ENCODE measurements at regions not wholly inside any gene's neighbourhood (a gene's known extent, or its start where the extent isn't known, plus 50 kb on each side); places are given as distances from the start of the nearest gene placed in this dataset.
"Not testable (repeated sequence)": the region's sequence is repeated elsewhere in the genome, so short reads cannot be mapped to it uniquely, and the experiment has no call there.

- H3K27me3 ChIP-seq (ENCODE audit: low read depth, low read length): no peaks in the 10 kb centered on the region
- no peaks in the 10 kb centered on the region for H4K20me1 ChIP-seq (ENCODE audit: insufficient read depth, low read length)
- H3K4me2 ChIP-seq (ENCODE audit: low read length): no peak overlapping the region
- H2AFZ ChIP-seq (ENCODE audit: low read depth, low read length): no peak overlapping the region
- H3K79me2 ChIP-seq (ENCODE audit: low read length): no peaks in the 10 kb centered on the region
- no peaks in the 10 kb centered on the region for H3K9me3 ChIP-seq (ENCODE audit: insufficient read depth, low read length)
- no peak overlapping the region for H3K9ac ChIP-seq (ENCODE audit: low read length)
- no peaks in the 10 kb centered on the region for H3K4me1 ChIP-seq (ENCODE audit: low read length)
- no peak for TF ChIP-seq CTCF (IDR thresholded peaks at IDR 0.05; ENCODE audit: low read depth, low read length)
- TF ChIP-seq EZH2phosphoT487 (IDR thresholded peaks at IDR 0.05; ENCODE audit: low read depth): no peak
- H3K27ac ChIP-seq (ENCODE audit: low read length): no peak overlapping the region
- H3K4me3 ChIP-seq (ENCODE audit: low read length): no peak overlapping the region
- H3K36me3 ChIP-seq (replicated peaks; ENCODE audit: low read depth, low read length): no peaks in the 10 kb centered on the region
These were observed 133.1 kb upstream of the PTBP2 start for GRCh38 chr1:96588416-96588995.

GRCh38 chr1:96595530-96595929 is 126.1 kb upstream of the PTBP2 start:
- not testable (repeated sequence) for H3K9ac ChIP-seq (ENCODE audit: low read length); H4K20me1 ChIP-seq (ENCODE audit: insufficient read depth, low read length); H3K4me1 ChIP-seq (ENCODE audit: low read length); H3K27me3 ChIP-seq (ENCODE audit: low read depth, low read length); H3K4me2 ChIP-seq (ENCODE audit: low read length); H3K9me3 ChIP-seq (ENCODE audit: insufficient read depth, low read length); H3K79me2 ChIP-seq (ENCODE audit: low read length); H3K27ac ChIP-seq (ENCODE audit: low read length); H2AFZ ChIP-seq (ENCODE audit: low read depth, low read length); H3K4me3 ChIP-seq (ENCODE audit: low read length); H3K36me3 ChIP-seq (replicated peaks; ENCODE audit: low read depth, low read length)

GRCh38 chr1:96596226-96596922 is 125.2 kb upstream of the PTBP2 start:
- Histone ChIP-seq H3K27me3 (ENCODE audit: low read depth, low read length) (no peaks in the 10 kb centered on the region), H2AFZ (ENCODE audit: low read depth, low read length) (no peak overlapping the region), H3K36me3 (replicated peaks; ENCODE audit: low read depth, low read length) (no peaks in the 10 kb centered on the region), H3K4me2 (ENCODE audit: low read length) (no peak overlapping the region), H3K79me2 (ENCODE audit: low read length) (no peaks in the 10 kb centered on the region), H3K9ac (ENCODE audit: low read length) (no peak overlapping the region), H3K4me1 (ENCODE audit: low read length) (no peaks in the 10 kb centered on the region), H4K20me1 (ENCODE audit: insufficient read depth, low read length) (no peaks in the 10 kb centered on the region), H3K9me3 (ENCODE audit: insufficient read depth, low read length) (no peaks in the 10 kb centered on the region), H3K27ac (ENCODE audit: low read length) (no peak overlapping the region), H3K4me3 (ENCODE audit: low read length) (no peak overlapping the region)
- TF ChIP-seq EZH2phosphoT487 (IDR thresholded peaks at IDR 0.05; ENCODE audit: low read depth) (no peak), CTCF (IDR thresholded peaks at IDR 0.05; ENCODE audit: low read depth, low read length) (peak; percentile 52)

GRCh38 chr1:96597218-96597617 is 124.4 kb upstream of the PTBP2 start:
- Histone ChIP-seq H3K4me3 (ENCODE audit: low read length) (no peak overlapping the region), H3K36me3 (replicated peaks; ENCODE audit: low read depth, low read length) (no peaks in the 10 kb centered on the region), H3K27me3 (ENCODE audit: low read depth, low read length) (no peaks in the 10 kb centered on the region), H3K9ac (ENCODE audit: low read length) (no peak overlapping the region), H3K9me3 (ENCODE audit: insufficient read depth, low read length) (no peaks in the 10 kb centered on the region), H3K79me2 (ENCODE audit: low read length) (no peaks in the 10 kb centered on the region), H3K4me2 (ENCODE audit: low read length) (no peak overlapping the region), H3K4me1 (ENCODE audit: low read length) (no peaks in the 10 kb centered on the region), H4K20me1 (ENCODE audit: insufficient read depth, low read length) (no peaks in the 10 kb centered on the region), H3K27ac (ENCODE audit: low read length) (no peak overlapping the region), H2AFZ (ENCODE audit: low read depth, low read length) (no peak overlapping the region)
- TF ChIP-seq CTCF (IDR thresholded peaks at IDR 0.05; ENCODE audit: low read depth, low read length) (no peak), EZH2phosphoT487 (IDR thresholded peaks at IDR 0.05; ENCODE audit: low read depth) (no peak)
